Naive B cell (primary cell): ENCODE measurements at regions not wholly inside any gene's neighbourhood (a gene's known extent, or its start where the extent isn't known, plus 50 kb on each side); places are given as distances from the start of the nearest gene placed in this dataset.

Experiments used
- ATAC-seq, 2 donors: fragments of 150-1000 bp; cut with Tn5 transposase; 2 replicates each; pipeline ENCODE4 v1.10.0; 2021; ENCODE audit warnings: low read depth in 2 of 2, mild to moderate bottlenecking in 2 of 2, moderate library complexity in 2 of 2
- DNase-seq: peaks from one replicate; pipeline ENCODE4 v3.0.0; 2022
- H3K27ac Mint-ChIP-seq, 6 donors: one replicate each; pipeline ENCODE4 v1.8.0; 2020 to 2022; ENCODE audit warnings: mild to moderate bottlenecking in 6 of 6, mixed read lengths in 6 of 6, moderate library complexity in 5 of 6, inconsistent platforms in 2 of 6
- H3K27me3 Mint-ChIP-seq, 3 donors: one replicate each; pipeline ENCODE4 v1.8.0; 2021 to 2022; ENCODE audit warnings: mixed read lengths in 3 of 3, mild to moderate bottlenecking in 1 of 3
- H3K36me3 Mint-ChIP-seq, 2 donors: one replicate each; pipeline ENCODE4 v1.8.0; 2020 to 2022; ENCODE audit warnings: mixed read lengths in 2 of 2, inconsistent platforms in 1 of 2, mild to moderate bottlenecking in 1 of 2
- H3K4me1 Mint-ChIP-seq, 3 donors: one replicate each; pipeline ENCODE4 v1.8.0; 2020 to 2022; ENCODE audit warnings: mixed read lengths in 3 of 3, inconsistent platforms in 1 of 3, mild to moderate bottlenecking in 1 of 3, moderate library complexity in 1 of 3
- H3K4me3 Mint-ChIP-seq, 8 donors: one replicate each; pipeline ENCODE4 v1.8.0; 2020 to 2022; ENCODE audit warnings: mild to moderate bottlenecking in 8 of 8, mixed read lengths in 8 of 8, moderate library complexity in 8 of 8, inconsistent platforms in 2 of 8
- H3K9me3 Mint-ChIP-seq, 7 donors: one replicate each; pipeline ENCODE4 v1.8.0; 2020 to 2022; ENCODE audit warnings: mixed read lengths in 7 of 7, mild to moderate bottlenecking in 5 of 7, inconsistent platforms in 2 of 7, moderate library complexity in 1 of 7

- Mint-ChIP-seq H3K27me3 (peaks cover 6 to 10% (median 9%) of the 10 kb centered on the region in 3 donors), H3K27ac (no peak overlapping the region), H3K4me1 (peaks cover 25 to 30% (median 27%) of the 10 kb centered on the region in 3 donors), H3K9me3 (peaks cover 0 to 13% (median 3%) of the 10 kb centered on the region in 7 donors), H3K4me3 (no peak overlapping the region), H3K36me3 (peaks cover 0 to 3% of the 10 kb centered on the region in 2 donors)
- DNase-seq (no peak), ATAC-seq (no peak)
Measured at GRCh38 chr3:72149645-72150300, 364.8 kb upstream of the PROK2 start.

- no peak overlapping the region for H3K4me3 Mint-ChIP-seq
- peaks cover 9 to 13% (median 9%) of the 10 kb centered on the region in 3 donors for H3K27me3 Mint-ChIP-seq
- no peaks in the 10 kb centered on the region for H3K36me3 Mint-ChIP-seq
- DNase-seq (no peak), ATAC-seq (no peak)
- peaks cover 0 to 8% (median 0%) of the 10 kb centered on the region in 7 donors for H3K9me3 Mint-ChIP-seq
- H3K4me1 Mint-ChIP-seq = peaks cover 41 to 48% (median 43%) of the 10 kb centered on the region in 3 donors
- no peak overlapping the region for H3K27ac Mint-ChIP-seq
Measured at GRCh38 chr3:72147600-72147999, 362.7 kb upstream of the PROK2 start.

GRCh38 chr3:72145506-72146380 is 360.8 kb upstream of the PROK2 start:
- peaks cover 0 to 8% (median 0%) of the 10 kb centered on the region in 7 donors for H3K9me3 Mint-ChIP-seq
- H3K27ac Mint-ChIP-seq = peak overlapping the region in 3 of 6 donors; percentile 33 to 60 (median 51)
- peaks cover 9 to 13% (median 9%) of the 10 kb centered on the region in 3 donors for H3K27me3 Mint-ChIP-seq
- ATAC-seq = no peak
- H3K36me3 Mint-ChIP-seq = no peaks in the 10 kb centered on the region
- H3K4me1 Mint-ChIP-seq = peaks cover 55 to 62% (median 61%) of the 10 kb centered on the region in 3 donors
- peak overlapping the region in 3 of 8 donors; percentile 46 to 76 (median 68) for H3K4me3 Mint-ChIP-seq
- DNase-seq = no peak

GRCh38 chr3:72144773-72145505 is 360.0 kb upstream of the PROK2 start:
- H3K27me3 Mint-ChIP-seq = peaks cover 9% of the 10 kb centered on the region in 3 donors
- H3K4me3 Mint-ChIP-seq = peak overlapping the region in 7 of 8 donors; percentile 17 to 81 (median 47)
- H3K9me3 Mint-ChIP-seq = peaks cover 0 to 8% (median 0%) of the 10 kb centered on the region in 7 donors
- ATAC-seq = peak; percentile 93 to 96
- DNase-seq = peak; percentile 43
- peaks cover 55 to 66% (median 61%) of the 10 kb centered on the region in 3 donors for H3K4me1 Mint-ChIP-seq
- H3K27ac Mint-ChIP-seq = peak overlapping the region in 5 of 6 donors; percentile 14 to 88 (median 51)
- no peaks in the 10 kb centered on the region for H3K36me3 Mint-ChIP-seq

GRCh38 chr3:72143966-72144717 is 359.2 kb upstream of the PROK2 start:
- Mint-ChIP-seq H3K4me3 (peak overlapping the region in 6 of 8 donors; percentile 22 to 81 (median 58)), H3K27ac (peak overlapping the region in 4 of 6 donors; percentile 26 to 88 (median 48)), H3K36me3 (no peaks in the 10 kb centered on the region), H3K4me1 (peaks cover 55 to 73% (median 62%) of the 10 kb centered on the region in 3 donors), H3K27me3 (peaks cover 5 to 9% (median 9%) of the 10 kb centered on the region in 3 donors), H3K9me3 (peaks cover 0 to 8% (median 0%) of the 10 kb centered on the region in 7 donors)
- DNase-seq = no peak
- ATAC-seq = no peak

GRCh38 chr3:72143322-72143721 is 358.4 kb upstream of the PROK2 start:
- H3K27me3 Mint-ChIP-seq = peaks cover 5 to 9% (median 7%) of the 10 kb centered on the region in 3 donors
- no peaks in the 10 kb centered on the region for H3K36me3 Mint-ChIP-seq
- H3K27ac Mint-ChIP-seq = no peak overlapping the region
- ATAC-seq = no peak
- H3K4me1 Mint-ChIP-seq = peaks cover 57 to 74% (median 64%) of the 10 kb centered on the region in 3 donors
- peaks cover 0 to 5% (median 0%) of the 10 kb centered on the region in 7 donors for H3K9me3 Mint-ChIP-seq
- no peak overlapping the region for H3K4me3 Mint-ChIP-seq
- DNase-seq = no peak

GRCh38 chr3:72142028-72142427 is 357.1 kb upstream of the PROK2 start:
- peaks cover 4 to 9% (median 5%) of the 10 kb centered on the region in 3 donors for H3K27me3 Mint-ChIP-seq
- H3K9me3 Mint-ChIP-seq = no peaks in the 10 kb centered on the region
- peak in 1 of 2 donors; percentile 29 for ATAC-seq
- no peaks in the 10 kb centered on the region for H3K36me3 Mint-ChIP-seq
- DNase-seq = no peak
- H3K4me3 Mint-ChIP-seq = peak overlapping the region in 5 of 8 donors; percentile 6 to 64 (median 64)
- H3K4me1 Mint-ChIP-seq = peaks cover 54 to 79% (median 67%) of the 10 kb centered on the region in 3 donors
- H3K27ac Mint-ChIP-seq = peak overlapping the region in 1 of 6 donors; percentile 56

GRCh38 chr3:72141264-72141663 is 356.3 kb upstream of the PROK2 start:
- Mint-ChIP-seq H3K27ac (no peak overlapping the region), H3K9me3 (no peaks in the 10 kb centered on the region), H3K36me3 (no peaks in the 10 kb centered on the region), H3K4me3 (peak overlapping the region in 3 of 8 donors; percentile 2 to 64 (median 51)), H3K4me1 (peaks cover 51 to 82% (median 70%) of the 10 kb centered on the region in 3 donors), H3K27me3 (peaks cover 4 to 9% (median 5%) of the 10 kb centered on the region in 3 donors)
- ATAC-seq = no peak
- DNase-seq = no peak

- ATAC-seq (no peak), DNase-seq (no peak)
- no peak overlapping the region for H3K27ac Mint-ChIP-seq
- H3K27me3 Mint-ChIP-seq = peaks cover 0 to 4% (median 0%) of the 10 kb centered on the region in 3 donors
- H3K4me1 Mint-ChIP-seq = peaks cover 45 to 77% (median 73%) of the 10 kb centered on the region in 3 donors
- H3K4me3 Mint-ChIP-seq = no peak overlapping the region
- H3K9me3 Mint-ChIP-seq = no peaks in the 10 kb centered on the region
- no peaks in the 10 kb centered on the region for H3K36me3 Mint-ChIP-seq
Measured at GRCh38 chr3:72139316-72139715, 354.4 kb upstream of the PROK2 start.

GRCh38 chr3:72137865-72138861 is 353.2 kb upstream of the PROK2 start:
- ATAC-seq (no peak), DNase-seq (no peak)
- peak overlapping the region in 1 of 8 donors; percentile 3 for H3K4me3 Mint-ChIP-seq
- peak overlapping the region in 2 of 6 donors; percentile 17 to 20 for H3K27ac Mint-ChIP-seq
- H3K36me3 Mint-ChIP-seq = no peaks in the 10 kb centered on the region
- peaks cover 40 to 74% (median 70%) of the 10 kb centered on the region in 3 donors for H3K4me1 Mint-ChIP-seq
- no peaks in the 10 kb centered on the region for H3K27me3 Mint-ChIP-seq
- H3K9me3 Mint-ChIP-seq = peaks cover 0 to 5% (median 0%) of the 10 kb centered on the region in 7 donors

GRCh38 chr3:72135636-72136035 is 350.7 kb upstream of the PROK2 start:
- Mint-ChIP-seq H3K27ac (peak overlapping the region in 1 of 6 donors; percentile 67), H3K36me3 (peaks cover 0 to under 1% of the 10 kb centered on the region in 2 donors), H3K4me3 (peak overlapping the region in 1 of 8 donors; percentile 5), H3K9me3 (peaks cover 0 to 5% (median 0%) of the 10 kb centered on the region in 7 donors), H3K27me3 (no peaks in the 10 kb centered on the region), H3K4me1 (peaks cover 23 to 53% (median 49%) of the 10 kb centered on the region in 3 donors)
- DNase-seq (no peak), ATAC-seq (no peak)
